ENCODE measurements at regions not wholly inside any gene's neighbourhood (a gene's known extent, or its start where the extent isn't known, plus 50 kb on each side); places are given as distances from the start of the nearest gene placed in this dataset.

GRCh38 chr20:23179766-23180403, 93.8 kb upstream of the CD93 start:
- H3K4me1 ChIP-seq (replicated peaks in 1 of 2; ENCODE audit: control insufficient read depth in 2 of 2, insufficient read depth in 2 of 2, low read length in 2 of 2), result peaks cover 20 to 27% of the 10 kb centered on the region in 2 experiments; a peak in 4 of 5 replicates
- peak; percentile 41 for ATAC-seq
- POLR2A ChIA-PET, result interaction anchor here (0.6 to 1.7 kb wide), 6 partner anchors 19 to 120 kb away, joined by 3 to 6 read pairs (median 3); no protein-coding TSS in a partner anchor
- H2AFZ ChIP-seq (ENCODE audit: low read depth, low read length), result peak overlapping the region; percentile 71
- no peaks in the 10 kb centered on the region for H4K20me1 ChIP-seq (replicated peaks; ENCODE audit: control insufficient read depth, insufficient read depth, low read length)
- no peak overlapping the region for H3K4me3 ChIP-seq
- H3K9me1 ChIP-seq (ENCODE audit: control insufficient read depth, insufficient read depth, low read length), result no peaks in the 10 kb centered on the region
- no peaks in the 10 kb centered on the region for H3K9me3 ChIP-seq (replicated peaks; ENCODE audit: control insufficient read depth, insufficient read depth, low read depth, low read length)
- in situ Hi-C loops (cut with MboI) (no loop called here), intact Hi-C loops (cut with micrococcal nuclease) (loop anchor here (5.0 kb wide), 1 partner anchor 48 kb away; no protein-coding TSS in a partner anchor)
- H3K27ac ChIP-seq (ENCODE audit: extremely low read depth, low read depth, low read length), result 0 out of 3 replicates have a peak overlapping the region, but pooled peaks have one; percentile 28
- no peaks in the 10 kb centered on the region for H3K27me3 ChIP-seq (ENCODE audit: control insufficient read depth in 2 of 2, insufficient read depth in 2 of 2, low read length in 2 of 2)
- no peak overlapping the region for H3K9ac ChIP-seq (ENCODE audit: insufficient read depth in 1 of 2, low read depth in 2 of 2, low read length in 2 of 2)
- no peaks in the 10 kb centered on the region for H3K79me2 ChIP-seq (ENCODE audit: control insufficient read depth, insufficient read depth, low read length)
- FAIRE-seq, result no peak
- H3K4me2 ChIP-seq (ENCODE audit: insufficient read depth, low read length), result peak overlapping the region; percentile 8; the same call in 1 of the 2 replicates
- TF ChIP-seq CREB3L1 (IDR thresholded peaks at IDR 0.05; ENCODE audit: borderline replicate concordance, low read depth) (no peak), SOX6 (IDR thresholded peaks at IDR 0.05) (no peak), NFIC (IDR thresholded peaks at IDR 0.05) (peak; percentile 48; the same call in 1 of the 2 replicates), ZNF707 (CRISPR knock-in tag; conservative IDR thresholded peaks at IDR 0.05) (no peak)
- 0% methylated on average over 1 of the region's 1 CpG for WGBS (ENCODE audit: insufficient coverage, low coverage, missing lambda C conversion rate)
- no TSS peak for BruUV-seq (replicated peaks)
- DNase-seq (ENCODE audit: extremely low read depth in 1 of 4, low spot score in 3 of 4), result no peak
- CTCF ChIA-PET (ENCODE audit: low intra/inter-chr PET ratio), result interaction anchor here (0.6 kb wide), 1 partner anchor 82 kb away, joined by 3 read pairs; no protein-coding TSS in a partner anchor
- H3K36me3 ChIP-seq (ENCODE audit: control insufficient read depth, insufficient read depth, low read length), result no peaks in the 10 kb centered on the region
